ENCODE measurements at regions not wholly inside any gene's neighbourhood (a gene's known extent, or its start where the extent isn't known, plus 50 kb on each side); places are given as distances from the start of the nearest gene placed in this dataset.

- TF ChIP-seq, protein P1, sequence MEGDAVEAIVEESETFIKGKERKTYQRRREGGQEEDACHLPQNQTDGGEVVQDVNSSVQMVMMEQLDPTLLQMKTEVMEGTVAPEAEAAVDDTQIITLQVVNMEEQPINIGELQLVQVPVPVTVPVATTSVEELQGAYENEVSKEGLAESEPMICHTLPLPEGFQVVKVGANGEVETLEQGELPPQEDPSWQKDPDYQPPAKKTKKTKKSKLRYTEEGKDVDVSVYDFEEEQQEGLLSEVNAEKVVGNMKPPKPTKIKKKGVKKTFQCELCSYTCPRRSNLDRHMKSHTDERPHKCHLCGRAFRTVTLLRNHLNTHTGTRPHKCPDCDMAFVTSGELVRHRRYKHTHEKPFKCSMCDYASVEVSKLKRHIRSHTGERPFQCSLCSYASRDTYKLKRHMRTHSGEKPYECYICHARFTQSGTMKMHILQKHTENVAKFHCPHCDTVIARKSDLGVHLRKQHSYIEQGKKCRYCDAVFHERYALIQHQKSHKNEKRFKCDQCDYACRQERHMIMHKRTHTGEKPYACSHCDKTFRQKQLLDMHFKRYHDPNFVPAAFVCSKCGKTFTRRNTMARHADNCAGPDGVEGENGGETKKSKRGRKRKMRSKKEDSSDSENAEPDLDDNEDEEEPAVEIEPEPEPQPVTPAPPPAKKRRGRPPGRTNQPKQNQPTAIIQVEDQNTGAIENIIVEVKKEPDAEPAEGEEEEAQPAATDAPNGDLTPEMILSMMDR (IDR thresholded peaks at IDR 0.05), result no peak
- TF ChIP-seq POLR2A (IDR thresholded peaks at IDR 0.05), result no peak
Observed at GRCh38 chr5:174503086-174503460, 221.3 kb upstream of the MSX2 start.
